GM19328 (cell line): ENCODE measurements at regions not wholly inside any gene's neighbourhood (a gene's known extent, or its start where the extent isn't known, plus 50 kb on each side); places are given as distances from the start of the nearest gene placed in this dataset.
"Not testable (repeated sequence)": the region's sequence is repeated elsewhere in the genome, so short reads cannot be mapped to it uniquely, and the experiment has no call there.

ENCODE experiments used
- ATAC-seq: cut with Tn5 transposase; IDR thresholded peaks from one replicate; pipeline ENCODE4 v1.9.1; 2021; ENCODE audit warnings: mild to moderate bottlenecking, moderate library complexity; ENCODE audit not compliant: unreplicated experiment

GRCh38 chr1:118575060-118575459 lies 390.0 kb upstream of the SPAG17 start:
- no peak for ATAC-seq

GRCh38 chr1:118564961-118565703 lies 380.1 kb upstream of the SPAG17 start:
- ATAC-seq = no peak

GRCh38 chr1:118563981-118564951 lies 379.2 kb upstream of the SPAG17 start:
- no peak for ATAC-seq

- ATAC-seq = no peak
Observed at GRCh38 chr1:118558933-118559332, 373.9 kb upstream of the SPAG17 start.

GRCh38 chr1:118556936-118557335 lies 371.9 kb upstream of the SPAG17 start:
- ATAC-seq = no peak

- ATAC-seq = no peak
Observed at GRCh38 chr1:118555638-118556037, 370.6 kb upstream of the SPAG17 start.

GRCh38 chr1:118535901-118536300 lies 350.9 kb upstream of the SPAG17 start:
- ATAC-seq = no peak

GRCh38 chr1:118511922-118512321 lies 326.9 kb upstream of the SPAG17 start:
- ATAC-seq = not testable (repeated sequence)

GRCh38 chr1:118504867-118505266 lies 319.8 kb upstream of the SPAG17 start:
- no peak for ATAC-seq

GRCh38 chr1:118504221-118504644 lies 319.2 kb upstream of the SPAG17 start:
- no peak for ATAC-seq

GRCh38 chr1:118503752-118504151 lies 318.7 kb upstream of the SPAG17 start:
- no peak for ATAC-seq

GRCh38 chr1:118494998-118495397 lies 310.0 kb upstream of the SPAG17 start:
- ATAC-seq = no peak

- ATAC-seq = no peak
Observed at GRCh38 chr1:118488787-118489186, 303.8 kb upstream of the SPAG17 start.

- ATAC-seq = no peak
Observed at GRCh38 chr1:118487932-118488331, 302.9 kb upstream of the SPAG17 start.

- no peak for ATAC-seq
Observed at GRCh38 chr1:118487091-118487490, 302.1 kb upstream of the SPAG17 start.

- ATAC-seq = no peak
Observed at GRCh38 chr1:118486199-118486598, 301.2 kb upstream of the SPAG17 start.

- ATAC-seq = no peak
Observed at GRCh38 chr1:118485757-118486156, 300.7 kb upstream of the SPAG17 start.

- ATAC-seq = no peak
Observed at GRCh38 chr1:118484893-118485292, 299.9 kb upstream of the SPAG17 start.

- ATAC-seq = no peak
Observed at GRCh38 chr1:118483245-118484006, 298.4 kb upstream of the SPAG17 start.

GRCh38 chr1:118481126-118481525 lies 296.1 kb upstream of the SPAG17 start:
- ATAC-seq = no peak

GRCh38 chr1:118479351-118479750 lies 294.3 kb upstream of the SPAG17 start:
- no peak for ATAC-seq
